Brain microvascular endothelial cell (primary cell): ENCODE measurements at regions not wholly inside any gene's neighbourhood (a gene's known extent, or its start where the extent isn't known, plus 50 kb on each side); places are given as distances from the start of the nearest gene placed in this dataset.

Source experiments
- DNase-seq: peaks from one replicate; pipeline ENCODE4 v3.0.0-alpha.2; 2020
- H3K27ac ChIP-seq: fragments of 250-450 bp; sonication (Bioruptor Pico); 2 replicates; pipeline ENCODE4 v1.5.1; 2020; ENCODE audit warnings: mild to moderate bottlenecking, moderate library complexity
- H3K27me3 ChIP-seq: fragments of 250-450 bp; sonication (Bioruptor Pico); replicated peaks from 2 replicates; pipeline ENCODE4 v1.5.1; 2020; ENCODE audit warnings: mild to moderate bottlenecking
- H3K36me3 ChIP-seq: fragments of 250-450 bp; sonication (Bioruptor Pico); replicated peaks from 2 replicates; pipeline ENCODE4 v1.5.1; 2020; ENCODE audit warnings: mild to moderate bottlenecking
- H3K4me3 ChIP-seq: 2 replicates; pipeline ENCODE4 v1.5.1; 2011; ENCODE audit warnings: low read depth, mild to moderate bottlenecking, control low read depth, low read length, moderate library complexity
- CTCF ChIP-seq: IDR thresholded peaks from 2 replicates; pipeline ENCODE4 v1.5.1; 2011; ENCODE audit warnings: low read depth, mild to moderate bottlenecking, moderate library complexity, low read length, control low read depth, inconsistent platforms; ENCODE audit errors: missing control alignments
- in situ Hi-C: cut with HindIII; loops from 2 replicates; pipeline ENCODE4 v1.10.0; 2017; ENCODE audit warnings: low sequenced_read_pairs, low pct_ligation_motif_present

DNA sequence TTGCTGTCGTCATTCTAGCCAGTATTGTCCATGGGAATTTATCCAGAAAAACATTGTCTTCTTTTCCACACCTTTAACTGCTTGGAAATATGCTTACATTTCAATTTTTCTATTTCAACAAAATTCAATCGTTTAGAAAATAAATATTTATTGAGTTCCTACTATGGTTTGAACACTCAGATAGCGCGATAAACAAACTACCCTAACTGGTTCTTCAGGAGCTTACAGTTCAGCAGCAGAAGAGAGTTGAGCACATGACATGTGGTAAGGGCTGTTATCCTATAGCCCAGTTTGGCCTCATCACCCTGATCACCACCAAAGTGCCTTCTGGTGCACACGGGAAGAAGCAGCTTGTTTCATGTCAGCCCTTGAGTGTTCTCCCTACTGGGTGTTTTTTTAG lies 375.2 kb upstream of the SMIM21 start:
- in situ Hi-C loops = no loop called here
- TF ChIP-seq CTCF = no peak
- DNase-seq = no peak
- H3K27me3 ChIP-seq = no peaks in the 10 kb centered on the region
- no peaks in the 10 kb centered on the region for H3K36me3 ChIP-seq
- no peak overlapping the region for H3K27ac ChIP-seq
- no peak overlapping the region for H3K4me3 ChIP-seq

DNA sequence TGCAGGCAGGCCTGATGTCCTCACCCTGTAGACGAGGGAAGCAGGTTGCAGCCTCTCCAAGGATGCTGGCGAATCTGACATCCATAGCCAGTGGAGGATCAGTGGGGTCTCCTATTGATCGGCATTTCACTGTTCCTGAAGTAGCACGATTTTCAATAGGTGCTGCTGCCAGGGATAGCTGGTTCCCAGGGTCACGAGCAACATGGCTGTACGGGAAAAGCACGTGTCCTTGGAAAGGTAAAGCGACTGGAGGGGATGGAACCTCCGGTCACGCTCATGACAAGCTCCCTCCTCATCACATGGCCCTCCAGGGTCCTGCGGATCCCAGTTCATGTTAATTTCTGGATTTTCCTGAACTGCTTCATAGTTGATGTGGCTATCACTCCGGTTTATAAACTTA lies 373.7 kb upstream of the SMIM21 start:
- in situ Hi-C loops = no loop called here
- no peak for DNase-seq
- no peaks in the 10 kb centered on the region for H3K27me3 ChIP-seq
- H3K27ac ChIP-seq = no peak overlapping the region
- H3K4me3 ChIP-seq = no peak overlapping the region
- no peaks in the 10 kb centered on the region for H3K36me3 ChIP-seq
- no peak for TF ChIP-seq CTCF

GRCh38 chr18:75800331-75800648 lies 372.8 kb upstream of the SMIM21 start:
- Histone ChIP-seq H3K36me3 (no peaks in the 10 kb centered on the region), H3K4me3 (no peak overlapping the region), H3K27ac (no peak overlapping the region), H3K27me3 (no peaks in the 10 kb centered on the region)
- no peak for TF ChIP-seq CTCF
- DNase-seq = no peak
- in situ Hi-C loops = no loop called here

GRCh38 chr18:75799449-75800330 lies 372.2 kb upstream of the SMIM21 start:
- no peak overlapping the region for H3K4me3 ChIP-seq
- no peaks in the 10 kb centered on the region for H3K27me3 ChIP-seq
- no peaks in the 10 kb centered on the region for H3K36me3 ChIP-seq
- TF ChIP-seq CTCF = no peak
- no peak overlapping the region for H3K27ac ChIP-seq
- in situ Hi-C loops = no loop called here
- DNase-seq = no peak

GRCh38 chr18:75797046-75797445 lies 369.5 kb upstream of the SMIM21 start:
- DNase-seq = no peak
- H3K36me3 ChIP-seq = no peaks in the 10 kb centered on the region
- TF ChIP-seq CTCF = no peak
- H3K27ac ChIP-seq = no peak overlapping the region
- no peaks in the 10 kb centered on the region for H3K27me3 ChIP-seq
- in situ Hi-C loops = no loop called here
- H3K4me3 ChIP-seq = no peak overlapping the region

GRCh38 chr18:75790796-75791195 lies 363.3 kb upstream of the SMIM21 start:
- Histone ChIP-seq H3K27me3 (no peaks in the 10 kb centered on the region), H3K36me3 (no peaks in the 10 kb centered on the region), H3K27ac (no peak overlapping the region), H3K4me3 (no peak overlapping the region)
- DNase-seq = no peak
- in situ Hi-C loops = no loop called here
- no peak for TF ChIP-seq CTCF
